Small intestine (tissue), 7 donors: ENCODE measurements at regions not wholly inside any gene's neighbourhood (a gene's known extent, or its start where the extent isn't known, plus 50 kb on each side); places are given as distances from the start of the nearest gene placed in this dataset.

ENCODE experiments used
- DNase-seq, 2 donors: peaks; one replicate each; pipeline versions ENCODE4 v3.0.0 to v3.0.0-alpha.2; 2013
- FAIRE-seq: peaks from 2 replicates; lab custom pipeline; 2012; peaks lifted over from hg19 to GRCh38; lab: Jason Lieb, UNC
- H3K27ac ChIP-seq, 3 donors: one replicate each; pipeline ENCODE4 v1.5.1; 2013; ENCODE audit warnings: low read length in 2 of 3, mild to moderate bottlenecking in 2 of 3, control low read depth in 1 of 3, inconsistent platforms in 1 of 3, low read depth in 1 of 3, moderate library complexity in 1 of 3
- H3K27me3 ChIP-seq, 3 donors: one replicate each; pipeline ENCODE4 v1.6.1; 2013; ENCODE audit warnings: low read length in 3 of 3, inconsistent platforms in 1 of 3; ENCODE audit not compliant: control insufficient read depth in 3 of 3, insufficient read depth in 3 of 3
- H3K36me3 ChIP-seq, 3 donors: one replicate each; pipeline ENCODE4 v1.6.1; 2013; ENCODE audit warnings: low read length in 3 of 3, inconsistent platforms in 1 of 3, low read depth in 1 of 3, mild to moderate bottlenecking in 1 of 3, moderate library complexity in 1 of 3; ENCODE audit not compliant: control insufficient read depth in 3 of 3, insufficient read depth in 2 of 3
- H3K4me1 ChIP-seq, 3 donors: one replicate each; pipeline ENCODE4 v1.6.1; 2013; ENCODE audit warnings: low read length in 2 of 3, inconsistent platforms in 1 of 3, low read depth in 1 of 3, mild to moderate bottlenecking in 1 of 3, moderate library complexity in 1 of 3; ENCODE audit not compliant: control insufficient read depth in 3 of 3, insufficient read depth in 2 of 3
- H3K4me3 ChIP-seq, 3 donors: one replicate each; pipeline ENCODE4 v1.5.1; 2013; ENCODE audit warnings: low read length in 3 of 3, control low read depth in 1 of 3, inconsistent platforms in 1 of 3, low read depth in 1 of 3, mild to moderate bottlenecking in 1 of 3, moderate library complexity in 1 of 3
- H3K9me3 ChIP-seq, 2 donors: one replicate each; pipeline ENCODE4 v1.6.1; 2013; ENCODE audit warnings: low read depth in 1 of 2, low read length in 1 of 2; ENCODE audit not compliant: control insufficient read depth in 2 of 2, insufficient read depth in 1 of 2
- WGBS, 3 donors: extraction: QIAGEN DNeasy Blood & Tissue Kit; methylation state at CpG; one replicate each; pipeline ENCODE4 v1.1.7; 2013; 5-methylcytosine and 5-hydroxymethylcytosine counted together
- donor health status: healthy with polysubstance abuse.
- donor health status: control.
- donor health status: control.
- donor health status: Bipolar disorder and iron deficiency.
- donor health status: healthy.

DNA sequence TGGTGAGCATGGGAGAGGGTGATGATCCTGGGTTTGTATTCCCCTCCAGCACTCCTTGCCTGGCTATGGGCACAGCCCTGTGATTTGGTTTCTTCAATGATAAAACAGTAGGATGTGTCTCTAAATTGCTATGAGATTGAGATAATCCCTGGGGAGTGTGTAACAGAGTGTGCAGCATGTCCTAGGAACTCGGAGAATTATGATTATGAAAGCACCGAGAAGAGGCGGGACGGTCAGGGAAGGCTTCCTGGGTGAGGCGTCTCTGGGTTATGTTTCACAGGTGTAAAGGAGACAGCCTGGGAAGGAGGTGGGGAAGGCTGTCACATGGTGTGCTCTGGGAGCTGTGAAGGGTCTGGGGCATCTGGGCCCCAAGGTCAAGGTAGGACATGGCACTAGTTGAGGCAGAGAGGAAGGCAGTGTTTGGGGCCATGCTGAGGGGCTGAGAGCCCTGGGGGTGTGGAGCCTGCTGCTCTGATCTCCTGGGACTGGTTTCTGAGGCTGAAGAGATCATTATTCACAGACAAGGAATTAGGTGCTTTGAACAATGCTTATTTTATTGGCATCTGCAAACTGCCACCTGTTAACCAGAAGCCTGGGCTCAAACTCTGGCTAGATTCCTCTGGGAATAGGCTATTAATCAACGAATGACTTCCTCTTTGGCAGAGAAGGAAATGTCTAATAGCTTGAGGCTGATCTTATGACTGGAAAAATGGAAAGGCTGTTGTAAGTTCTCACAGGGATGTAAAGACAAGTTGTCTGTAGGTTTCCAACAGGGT, 73.8 kb upstream of the IL12B start:
- Histone ChIP-seq H3K27ac (no peak overlapping the region), H3K36me3 (no peaks in the 10 kb centered on the region), H3K27me3 (peaks cover 0 to 3% (median 0%) of the 10 kb centered on the region in 3 donors), H3K4me1 (no peaks in the 10 kb centered on the region), H3K4me3 (no peak overlapping the region), H3K9me3 (no peaks in the 10 kb centered on the region)
- 20 to 57% (median 35%) methylated on average over 6 of the region's 6 CpGs for WGBS, 3 donors
- FAIRE-seq (no peak), DNase-seq (no peak)

- Histone ChIP-seq H3K9me3 (no peaks in the 10 kb centered on the region), H3K4me1 (no peaks in the 10 kb centered on the region), H3K27me3 (peaks cover 0 to 3% (median 0%) of the 10 kb centered on the region in 3 donors), H3K27ac (no peak overlapping the region), H3K36me3 (no peaks in the 10 kb centered on the region), H3K4me3 (no peak overlapping the region)
- 58 to 75% (median 75%) methylated on average over 5 of the region's 5 CpGs for WGBS, 3 donors
- FAIRE-seq (no peak), DNase-seq (no peak)
These were observed 75.3 kb upstream of the IL12B start for GRCh38 chr5:159405611-159406031.

- DNase-seq (no peak), FAIRE-seq (no peak)
- no peaks in the 10 kb centered on the region for H3K9me3 ChIP-seq
- H3K4me3 ChIP-seq, result no peak overlapping the region
- no peaks in the 10 kb centered on the region for H3K36me3 ChIP-seq
- whole genome bisulfite sequencing, 3 donors, result 69 to 78% (median 74%) methylated on average over 3 of the region's 3 CpGs
- H3K27ac ChIP-seq, result no peak overlapping the region
- no peaks in the 10 kb centered on the region for H3K4me1 ChIP-seq
- H3K27me3 ChIP-seq, result peaks cover 0 to 5% (median 0%) of the 10 kb centered on the region in 3 donors
These were observed 76.3 kb upstream of the IL12B start for GRCh38 chr5:159406571-159406970.

GRCh38 chr5:159409801-159410200, 79.5 kb upstream of the IL12B start:
- DNase-seq (no peak), FAIRE-seq (no peak)
- Histone ChIP-seq H3K4me1 (no peaks in the 10 kb centered on the region), H3K9me3 (no peaks in the 10 kb centered on the region), H3K36me3 (no peaks in the 10 kb centered on the region), H3K27ac (no peak overlapping the region), H3K4me3 (no peak overlapping the region), H3K27me3 (peaks cover 0 to 5% (median 0%) of the 10 kb centered on the region in 3 donors)
- WGBS, 3 donors, result 62 to 74% (median 67%) methylated on average over 4 of the region's 4 CpGs

GRCh38 chr5:159410480-159410879, 80.2 kb upstream of the IL12B start:
- Histone ChIP-seq H3K4me3 (no peak overlapping the region), H3K27me3 (peaks cover 0 to 5% (median 0%) of the 10 kb centered on the region in 3 donors), H3K9me3 (no peaks in the 10 kb centered on the region), H3K27ac (no peak overlapping the region), H3K4me1 (no peaks in the 10 kb centered on the region), H3K36me3 (no peaks in the 10 kb centered on the region)
- 55 to 88% (median 80%) methylated on average over 2 of the region's 2 CpGs for WGBS, 3 donors
- DNase-seq (no peak), FAIRE-seq (no peak)

GRCh38 chr5:159411115-159411514, 80.8 kb upstream of the IL12B start:
- DNase-seq (no peak), FAIRE-seq (no peak)
- no peak overlapping the region for H3K4me3 ChIP-seq
- H3K27ac ChIP-seq, result no peak overlapping the region
- 68 to 81% (median 75%) methylated on average over 6 of the region's 6 CpGs for WGBS, 3 donors
- H3K9me3 ChIP-seq, result no peaks in the 10 kb centered on the region
- peaks cover 0 to 5% (median 0%) of the 10 kb centered on the region in 3 donors for H3K27me3 ChIP-seq
- H3K4me1 ChIP-seq, result no peaks in the 10 kb centered on the region
- H3K36me3 ChIP-seq, result no peaks in the 10 kb centered on the region

GRCh38 chr5:159412284-159413046, 82.2 kb upstream of the IL12B start:
- no peaks in the 10 kb centered on the region for H3K4me1 ChIP-seq
- peaks cover 0 to 2% (median 0%) of the 10 kb centered on the region in 3 donors for H3K27me3 ChIP-seq
- DNase-seq (peak; percentile 5 to 7), FAIRE-seq (no peak)
- H3K4me3 ChIP-seq, result no peak overlapping the region
- no peak overlapping the region for H3K27ac ChIP-seq
- H3K36me3 ChIP-seq, result no peaks in the 10 kb centered on the region
- WGBS, 3 donors, result 42 to 59% (median 48%) methylated on average over 6 of the region's 6 CpGs
- H3K9me3 ChIP-seq, result no peaks in the 10 kb centered on the region

- H3K27ac ChIP-seq, result no peak overlapping the region
- H3K27me3 ChIP-seq, result peaks cover 0 to 2% (median 0%) of the 10 kb centered on the region in 3 donors
- H3K36me3 ChIP-seq, result no peaks in the 10 kb centered on the region
- H3K9me3 ChIP-seq, result no peaks in the 10 kb centered on the region
- no peaks in the 10 kb centered on the region for H3K4me1 ChIP-seq
- FAIRE-seq, result no peak
- WGBS, 3 donors, result 51 to 70% (median 56%) methylated on average over 2 of the region's 2 CpGs
- no peak overlapping the region for H3K4me3 ChIP-seq
- no peak for DNase-seq
These were observed 83.7 kb upstream of the IL12B start for GRCh38 chr5:159414021-159414420.
